CD4-positive, alpha-beta T cell treated with Interleukin-1 beta for 1 hour (primary cell): ENCODE measurements at regions not wholly inside any gene's neighbourhood (a gene's known extent, or its start where the extent isn't known, plus 50 kb on each side); places are given as distances from the start of the nearest gene placed in this dataset.

ENCODE experiments used
- DNase-seq, 2 donors: peaks; one replicate each; pipeline ENCODE4 v3.0.0-alpha.2; 2020 to 2022

GRCh38 chr10:6757158-6757557, 177.1 kb upstream of the PRKCQ start:
- no peak for DNase-seq

- no peak for DNase-seq
Observed at GRCh38 chr10:6756716-6757115, 176.6 kb upstream of the PRKCQ start.

- no peak for DNase-seq
Observed at GRCh38 chr10:6755781-6756460, 175.8 kb upstream of the PRKCQ start.

- DNase-seq, result no peak
Observed at GRCh38 chr10:6753644-6754043, 173.6 kb upstream of the PRKCQ start.

GRCh38 chr10:6751363-6751762, 171.3 kb upstream of the PRKCQ start:
- no peak for DNase-seq

- DNase-seq, result no peak
Observed at GRCh38 chr10:6748981-6749635, 169.0 kb upstream of the PRKCQ start.

- no peak for DNase-seq
Observed at GRCh38 chr10:6748029-6748428, 168.0 kb upstream of the PRKCQ start.

- DNase-seq, result no peak
Observed at GRCh38 chr10:6746782-6747181, 166.7 kb upstream of the PRKCQ start.

GRCh38 chr10:6743291-6743849, 163.3 kb upstream of the PRKCQ start:
- no peak for DNase-seq

- no peak for DNase-seq
Observed at GRCh38 chr10:6741541-6741941, 161.5 kb upstream of the PRKCQ start.

- no peak for DNase-seq
Observed at GRCh38 chr10:6739530-6740174, 159.6 kb upstream of the PRKCQ start.

GRCh38 chr10:6738112-6738768, 158.2 kb upstream of the PRKCQ start:
- DNase-seq, result no peak

GRCh38 chr10:6737758-6738111, 157.7 kb upstream of the PRKCQ start:
- no peak for DNase-seq

- DNase-seq, result no peak
Observed at GRCh38 chr10:6737080-6737641, 157.1 kb upstream of the PRKCQ start.

GRCh38 chr10:6734286-6734685, 154.2 kb upstream of the PRKCQ start:
- no peak for DNase-seq

- DNase-seq, result no peak
Observed at GRCh38 chr10:6729861-6730344, 149.8 kb upstream of the PRKCQ start.

- no peak for DNase-seq
Observed at GRCh38 chr10:6729071-6729774, 149.1 kb upstream of the PRKCQ start.

- no peak for DNase-seq
Observed at GRCh38 chr10:6726924-6727323, 146.8 kb upstream of the PRKCQ start.

- no peak for DNase-seq
Observed at GRCh38 chr10:6722616-6723004, 142.5 kb upstream of the PRKCQ start.

- DNase-seq, result no peak
Observed at GRCh38 chr10:6721964-6722615, 142.0 kb upstream of the PRKCQ start.

- DNase-seq, result no peak
Observed at GRCh38 chr10:6721480-6721879, 141.4 kb upstream of the PRKCQ start.

- no peak for DNase-seq
Observed at GRCh38 chr10:6719561-6719960, 139.5 kb upstream of the PRKCQ start.
